IPS-NIHi11 (cell line): ENCODE measurements at regions not wholly inside any gene's neighbourhood (a gene's known extent, or its start where the extent isn't known, plus 50 kb on each side); places are given as distances from the start of the nearest gene placed in this dataset.
A peak's percentile ranks its signal among the peaks of the same experiment; 100 is the strongest.

Source experiments
- DNase-seq: peaks from one replicate; pipeline ENCODE4 v3.0.0; 2012; ENCODE audit warnings: mixed read lengths, low spot score

GRCh38 chr13:27673911-27674310, 52.2 kb downstream of the POLR1D start:
- DNase-seq = no peak

GRCh38 chr13:27678306-27679040, 56.8 kb downstream of the POLR1D start:
- DNase-seq = no peak

GRCh38 chr13:27679396-27679795, 57.7 kb downstream of the POLR1D start:
- DNase-seq = no peak

- DNase-seq = no peak
Observed at GRCh38 chr13:27679896-27680295, 58.2 kb downstream of the POLR1D start.

- DNase-seq = no peak
Observed at GRCh38 chr13:27680465-27680864, 58.8 kb downstream of the POLR1D start.

GRCh38 chr13:27691207-27691606, 69.5 kb downstream of the POLR1D start:
- no peak for DNase-seq

- no peak for DNase-seq
Observed at GRCh38 chr13:27696731-27697130, 75.0 kb downstream of the POLR1D start.

- DNase-seq = no peak
Observed at GRCh38 chr13:27699952-27700351, 78.3 kb downstream of the POLR1D start.

GRCh38 chr13:27704681-27705080, 83.0 kb downstream of the POLR1D start:
- no peak for DNase-seq

- no peak for DNase-seq
Observed at GRCh38 chr13:27708325-27708724, 84.0 kb upstream of the GSX1 start.

GRCh38 chr13:27709779-27710178, 82.5 kb upstream of the GSX1 start:
- DNase-seq = no peak

GRCh38 chr13:27712421-27712820, 79.9 kb upstream of the GSX1 start:
- DNase-seq = no peak

- DNase-seq = no peak
Observed at GRCh38 chr13:27713767-27714166, 78.5 kb upstream of the GSX1 start.

GRCh38 chr13:27721681-27722080, 70.6 kb upstream of the GSX1 start:
- DNase-seq = no peak

- peak; percentile 36 for DNase-seq
Observed at GRCh38 chr13:27728271-27728670, 64.0 kb upstream of the GSX1 start.

- DNase-seq = no peak
Observed at GRCh38 chr13:27730191-27730590, 62.1 kb upstream of the GSX1 start.
